NT2/D1 (cell line): ENCODE measurements at regions not wholly inside any gene's neighbourhood (a gene's known extent, or its start where the extent isn't known, plus 50 kb on each side); places are given as distances from the start of the nearest gene placed in this dataset.

ENCODE experiments used
- SUZ12 ChIP-seq: IDR thresholded peaks from 2 replicates; pipeline ENCODE4 v1.6.1; 2011; ENCODE audit not compliant: insufficient read length, insufficient read depth; ENCODE audit errors: extremely low read depth
- YY1 ChIP-seq: IDR thresholded peaks from 2 replicates; pipeline ENCODE4 v1.6.1; 2011; ENCODE audit not compliant: insufficient read length, insufficient read depth
- ZNF274 ChIP-seq: IDR thresholded peaks from 2 replicates; pipeline ENCODE4 v1.6.1; 2011; ENCODE audit warnings: mild to moderate bottlenecking, low read depth, low read length

GRCh38 chr20:39523405-39523804 lies 561.3 kb downstream of the DHX35 start:
- TF ChIP-seq YY1, result no peak
- no peak for TF ChIP-seq SUZ12
- TF ChIP-seq ZNF274, result no peak
